Stimulated activated effector memory CD8-positive, alpha-beta T cell treated with anti-CD3 and anti-CD28 coated beads, Interleukin-12 subunit alpha, Interleukin-12 subunit beta, amount 100 ng/mL, for 72 hours (primary cell): ENCODE measurements at regions not wholly inside any gene's neighbourhood (a gene's known extent, or its start where the extent isn't known, plus 50 kb on each side); places are given as distances from the start of the nearest gene placed in this dataset.

Experiments used
- ATAC-seq: fragments of 150-1000 bp; cut with Tn5 transposase; 2 replicates; pipeline ENCODE4 v1.10.0; 2021
- DNase-seq, 2 donors: peaks; one replicate each; pipeline ENCODE4 v3.0.0; 2021 to 2022; ENCODE audit warnings: low spot score in 2 of 2
- H3K27ac Mint-ChIP-seq: one replicate; pipeline ENCODE4 v1.8.0; 2022; ENCODE audit warnings: mild to moderate bottlenecking, mixed read lengths
- H3K36me3 Mint-ChIP-seq: one replicate; pipeline ENCODE4 v1.8.0; 2022; ENCODE audit warnings: mild to moderate bottlenecking, mixed read lengths
- H3K4me1 Mint-ChIP-seq: one replicate; pipeline ENCODE4 v1.8.0; 2022; ENCODE audit warnings: mixed read lengths
- H3K4me3 Mint-ChIP-seq: one replicate; pipeline ENCODE4 v1.8.0; 2022; ENCODE audit warnings: mild to moderate bottlenecking, mixed read lengths
- H3K9me3 Mint-ChIP-seq: one replicate; pipeline ENCODE4 v1.8.0; 2022; ENCODE audit warnings: mixed read lengths

- Mint-ChIP-seq H3K4me1 (no peaks in the 10 kb centered on the region), H3K27ac (no peak overlapping the region), H3K36me3 (no peaks in the 10 kb centered on the region), H3K9me3 (no peaks in the 10 kb centered on the region), H3K4me3 (no peak overlapping the region)
- no peak for ATAC-seq
- DNase-seq, result no peak
Observed at GRCh38 chr10:58048936-58049335, 218.8 kb downstream of the IPMK start.

GRCh38 chr10:58044072-58044471, 223.6 kb downstream of the IPMK start:
- Mint-ChIP-seq H3K27ac (no peak overlapping the region), H3K4me3 (no peak overlapping the region), H3K4me1 (no peaks in the 10 kb centered on the region), H3K36me3 (no peaks in the 10 kb centered on the region), H3K9me3 (peaks cover 4% of the 10 kb centered on the region)
- no peak for ATAC-seq
- DNase-seq, result no peak

- no peaks in the 10 kb centered on the region for H3K36me3 Mint-ChIP-seq
- peaks cover 4% of the 10 kb centered on the region for H3K9me3 Mint-ChIP-seq
- no peak overlapping the region for H3K27ac Mint-ChIP-seq
- ATAC-seq (no peak), DNase-seq (no peak)
- no peaks in the 10 kb centered on the region for H3K4me1 Mint-ChIP-seq
- H3K4me3 Mint-ChIP-seq, result no peak overlapping the region
Observed at GRCh38 chr10:58041901-58042300, 225.8 kb downstream of the IPMK start.

GRCh38 chr10:58030208-58030607, 237.5 kb downstream of the IPMK start:
- ATAC-seq, result no peak
- Mint-ChIP-seq H3K27ac (no peak overlapping the region), H3K4me1 (no peaks in the 10 kb centered on the region), H3K9me3 (no peaks in the 10 kb centered on the region), H3K36me3 (no peaks in the 10 kb centered on the region), H3K4me3 (no peak overlapping the region)
- DNase-seq, result no peak

- DNase-seq (no peak), ATAC-seq (no peak)
- Mint-ChIP-seq H3K9me3 (no peaks in the 10 kb centered on the region), H3K4me1 (no peaks in the 10 kb centered on the region), H3K36me3 (no peaks in the 10 kb centered on the region), H3K27ac (no peak overlapping the region), H3K4me3 (no peak overlapping the region)
Observed at GRCh38 chr10:58028597-58029366, 238.9 kb downstream of the IPMK start.

GRCh38 chr10:58027426-58027825, 240.3 kb downstream of the IPMK start:
- no peaks in the 10 kb centered on the region for H3K4me1 Mint-ChIP-seq
- no peaks in the 10 kb centered on the region for H3K9me3 Mint-ChIP-seq
- ATAC-seq (no peak), DNase-seq (no peak)
- no peaks in the 10 kb centered on the region for H3K36me3 Mint-ChIP-seq
- H3K27ac Mint-ChIP-seq, result no peak overlapping the region
- no peak overlapping the region for H3K4me3 Mint-ChIP-seq

- no peak for DNase-seq
- Mint-ChIP-seq H3K4me1 (no peaks in the 10 kb centered on the region), H3K4me3 (no peak overlapping the region), H3K9me3 (peaks cover 3% of the 10 kb centered on the region), H3K36me3 (no peaks in the 10 kb centered on the region), H3K27ac (no peak overlapping the region)
- no peak for ATAC-seq
Observed at GRCh38 chr10:58026036-58026435, 241.7 kb downstream of the IPMK start.

GRCh38 chr10:58023341-58024073, 244.2 kb downstream of the IPMK start:
- peak; percentile 44 for ATAC-seq
- no peak overlapping the region for H3K4me3 Mint-ChIP-seq
- no peaks in the 10 kb centered on the region for H3K4me1 Mint-ChIP-seq
- no peak overlapping the region for H3K27ac Mint-ChIP-seq
- DNase-seq, result no peak
- H3K9me3 Mint-ChIP-seq, result peaks cover 3% of the 10 kb centered on the region
- H3K36me3 Mint-ChIP-seq, result no peaks in the 10 kb centered on the region

GRCh38 chr10:58019863-58020537, 247.7 kb downstream of the IPMK start:
- no peaks in the 10 kb centered on the region for H3K4me1 Mint-ChIP-seq
- no peak overlapping the region for H3K4me3 Mint-ChIP-seq
- H3K9me3 Mint-ChIP-seq, result peaks cover 3% of the 10 kb centered on the region
- H3K36me3 Mint-ChIP-seq, result no peaks in the 10 kb centered on the region
- ATAC-seq (no peak), DNase-seq (no peak)
- no peak overlapping the region for H3K27ac Mint-ChIP-seq

GRCh38 chr10:58017719-58018367, 249.9 kb downstream of the IPMK start:
- no peak for ATAC-seq
- no peak overlapping the region for H3K27ac Mint-ChIP-seq
- no peaks in the 10 kb centered on the region for H3K36me3 Mint-ChIP-seq
- peaks cover 3% of the 10 kb centered on the region for H3K9me3 Mint-ChIP-seq
- no peak for DNase-seq
- H3K4me1 Mint-ChIP-seq, result no peaks in the 10 kb centered on the region
- H3K4me3 Mint-ChIP-seq, result no peak overlapping the region

GRCh38 chr10:58016614-58017013, 251.1 kb downstream of the IPMK start:
- no peak for ATAC-seq
- DNase-seq, result no peak
- no peaks in the 10 kb centered on the region for H3K9me3 Mint-ChIP-seq
- no peaks in the 10 kb centered on the region for H3K4me1 Mint-ChIP-seq
- H3K36me3 Mint-ChIP-seq, result no peaks in the 10 kb centered on the region
- no peak overlapping the region for H3K27ac Mint-ChIP-seq
- H3K4me3 Mint-ChIP-seq, result no peak overlapping the region

GRCh38 chr10:58014436-58014835, 253.3 kb downstream of the IPMK start:
- DNase-seq (no peak), ATAC-seq (no peak)
- no peaks in the 10 kb centered on the region for H3K4me1 Mint-ChIP-seq
- H3K9me3 Mint-ChIP-seq, result no peaks in the 10 kb centered on the region
- H3K4me3 Mint-ChIP-seq, result no peak overlapping the region
- H3K36me3 Mint-ChIP-seq, result no peaks in the 10 kb centered on the region
- no peak overlapping the region for H3K27ac Mint-ChIP-seq

- Mint-ChIP-seq H3K4me3 (no peak overlapping the region), H3K9me3 (no peaks in the 10 kb centered on the region), H3K36me3 (no peaks in the 10 kb centered on the region), H3K4me1 (no peaks in the 10 kb centered on the region), H3K27ac (no peak overlapping the region)
- ATAC-seq (no peak), DNase-seq (no peak)
Observed at GRCh38 chr10:58013406-58013805, 254.3 kb downstream of the IPMK start.

- Mint-ChIP-seq H3K4me3 (no peak overlapping the region), H3K36me3 (no peaks in the 10 kb centered on the region), H3K9me3 (no peaks in the 10 kb centered on the region), H3K4me1 (no peaks in the 10 kb centered on the region), H3K27ac (no peak overlapping the region)
- ATAC-seq (no peak), DNase-seq (no peak)
Observed at GRCh38 chr10:58010073-58010702, 257.5 kb downstream of the IPMK start.

- ATAC-seq (no peak), DNase-seq (no peak)
- Mint-ChIP-seq H3K4me3 (no peak overlapping the region), H3K27ac (no peak overlapping the region), H3K9me3 (no peaks in the 10 kb centered on the region), H3K36me3 (no peaks in the 10 kb centered on the region), H3K4me1 (no peaks in the 10 kb centered on the region)
Observed at GRCh38 chr10:58003945-58004344, 263.7 kb downstream of the IPMK start.
